Skin of body (tissue), 1 donor: ENCODE measurements at regions not wholly inside any gene's neighbourhood (a gene's known extent, or its start where the extent isn't known, plus 50 kb on each side); places are given as distances from the start of the nearest gene placed in this dataset.

Experiments used
- DNase-seq: peaks from one replicate; lab custom pipeline; 2025; lab: John Stamatoyannopoulos, UW

DNA sequence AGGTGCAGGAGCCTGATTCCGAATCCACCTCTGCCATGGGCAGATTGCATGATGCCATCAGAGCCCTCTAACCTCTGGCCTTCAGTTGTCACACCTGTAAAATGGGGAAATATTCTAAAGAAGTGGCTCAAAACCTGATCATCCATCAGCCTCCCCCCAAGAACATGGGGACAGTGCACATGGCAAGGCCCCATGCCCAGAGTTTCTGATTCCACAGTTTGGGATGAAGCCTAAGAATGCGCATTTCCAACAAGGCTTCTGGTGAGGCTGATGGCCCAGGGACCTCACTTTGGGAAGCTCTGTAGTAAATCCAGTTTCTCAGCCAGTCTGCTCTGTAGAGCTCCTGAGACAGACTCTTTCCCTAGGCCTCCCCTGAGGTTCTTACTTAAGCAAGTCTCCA lies 119.9 kb upstream of the CD93 start:
- no peak for DNase-seq

DNA sequence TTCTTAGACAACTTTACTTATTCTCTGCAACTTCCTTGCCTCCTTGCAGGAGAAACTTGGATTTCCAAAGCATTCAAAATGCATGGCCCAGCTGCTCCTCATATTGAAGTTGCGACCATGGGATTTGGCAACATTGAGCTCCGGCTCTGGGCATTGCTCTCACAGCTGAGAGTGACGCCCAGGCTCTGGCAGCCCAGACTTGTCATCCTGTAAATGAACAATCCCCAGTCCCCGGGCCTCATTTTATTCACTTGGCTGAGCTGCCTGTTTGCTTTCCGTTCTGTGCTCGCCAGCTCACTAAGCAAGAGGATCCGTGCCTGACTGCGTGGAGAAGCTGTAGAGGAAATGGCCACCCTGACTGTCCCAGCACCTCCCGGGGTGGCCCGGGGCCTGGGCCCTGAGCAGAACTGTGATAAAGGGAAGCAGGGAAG lies 119.5 kb upstream of the CD93 start:
- DNase-seq, result peak; percentile 68

DNA sequence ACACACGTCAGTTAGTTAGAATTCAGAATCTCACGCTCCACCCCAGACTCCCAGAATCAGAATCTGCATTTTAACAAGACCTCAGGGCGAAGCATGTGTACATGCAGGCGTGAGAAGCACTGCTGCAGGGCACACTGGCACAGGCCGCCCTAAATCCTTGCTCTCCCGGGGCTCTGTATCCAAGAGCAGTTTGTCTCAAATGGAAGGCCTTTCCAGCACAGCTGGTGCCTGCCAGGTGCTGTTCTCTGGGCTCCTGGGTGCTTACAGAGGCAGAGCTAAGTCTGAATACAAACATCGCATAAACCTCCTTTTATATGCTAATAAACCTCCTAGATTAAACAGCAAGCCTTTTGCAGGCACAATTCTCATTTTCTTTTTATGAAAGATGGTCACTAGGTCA lies 119.1 kb upstream of the CD93 start:
- DNase-seq, result no peak

DNA sequence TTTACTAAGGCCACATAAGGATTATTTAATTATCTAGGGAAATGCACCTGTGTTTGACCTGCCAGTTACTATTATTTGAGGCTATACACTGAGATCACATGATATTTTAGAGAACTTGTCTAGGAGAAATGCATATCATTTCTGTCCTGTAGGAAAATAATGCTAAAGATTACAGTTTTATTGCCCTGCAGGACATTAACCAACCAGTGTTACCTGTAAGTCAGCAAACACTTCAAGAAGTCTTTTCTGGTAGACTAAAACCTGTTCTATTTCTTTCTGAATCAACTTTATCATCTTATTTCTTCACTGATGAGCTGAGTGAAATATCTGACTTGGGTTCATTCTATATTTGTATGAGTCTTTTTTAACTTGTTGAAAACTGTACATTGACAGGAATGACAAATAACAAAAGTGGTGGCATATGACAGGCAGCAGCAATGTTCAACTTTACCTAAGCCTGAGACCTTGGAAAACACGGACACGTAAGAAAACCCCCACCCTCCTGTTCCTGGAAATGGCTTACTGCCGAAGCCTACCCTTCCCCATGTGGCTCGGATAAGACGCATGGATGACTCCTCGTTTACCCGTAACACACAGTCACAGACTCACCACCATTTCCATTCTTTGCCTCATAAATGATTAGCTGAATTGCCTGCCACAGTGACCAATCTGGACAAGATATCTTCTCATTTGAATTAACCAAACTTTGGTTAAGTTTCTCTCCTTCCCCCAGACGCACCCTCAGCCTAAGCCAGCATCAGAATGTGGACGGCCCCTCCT lies 118.0 kb upstream of the CD93 start:
- no peak for DNase-seq

DNA sequence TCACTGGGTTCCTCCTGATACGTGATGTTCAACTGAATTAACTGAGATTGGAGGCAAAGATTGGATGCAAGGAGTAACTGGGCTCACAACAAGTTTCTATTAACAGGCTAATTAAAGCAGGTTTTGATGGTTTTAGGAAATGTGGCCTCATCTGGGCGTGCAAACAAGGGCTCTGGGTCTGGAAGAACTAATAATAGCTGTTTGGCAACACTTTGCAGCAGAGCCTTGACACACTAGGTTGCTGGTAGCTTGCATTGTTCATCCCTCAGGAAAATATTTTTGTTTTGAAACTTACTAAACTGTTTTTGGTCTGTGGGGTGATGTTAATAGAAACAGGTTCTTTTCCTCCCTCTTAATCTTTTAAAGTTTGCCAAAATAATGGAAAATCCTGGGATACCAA lies 117.2 kb upstream of the CD93 start:
- DNase-seq, result no peak

DNA sequence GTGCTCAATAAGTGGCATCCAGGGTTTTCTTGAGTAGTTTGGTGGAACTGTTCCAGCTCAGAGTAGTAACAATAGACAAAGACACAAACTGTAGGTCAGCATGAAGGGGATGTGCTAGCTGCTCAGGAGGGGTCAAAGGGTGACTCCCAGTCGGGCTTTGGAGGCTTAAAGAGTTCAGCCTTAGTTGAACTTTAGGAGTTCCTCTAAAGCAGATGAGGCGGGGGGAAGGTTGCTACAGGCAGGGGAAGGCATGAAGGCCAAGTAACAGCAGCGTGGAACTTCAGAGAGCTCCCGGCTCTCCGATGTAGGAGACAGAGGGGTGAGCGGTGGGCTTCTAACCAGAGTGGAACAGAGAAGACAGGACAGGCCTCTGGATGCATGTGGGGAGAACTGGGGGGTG lies 115.5 kb upstream of the CD93 start:
- no peak for DNase-seq

DNA sequence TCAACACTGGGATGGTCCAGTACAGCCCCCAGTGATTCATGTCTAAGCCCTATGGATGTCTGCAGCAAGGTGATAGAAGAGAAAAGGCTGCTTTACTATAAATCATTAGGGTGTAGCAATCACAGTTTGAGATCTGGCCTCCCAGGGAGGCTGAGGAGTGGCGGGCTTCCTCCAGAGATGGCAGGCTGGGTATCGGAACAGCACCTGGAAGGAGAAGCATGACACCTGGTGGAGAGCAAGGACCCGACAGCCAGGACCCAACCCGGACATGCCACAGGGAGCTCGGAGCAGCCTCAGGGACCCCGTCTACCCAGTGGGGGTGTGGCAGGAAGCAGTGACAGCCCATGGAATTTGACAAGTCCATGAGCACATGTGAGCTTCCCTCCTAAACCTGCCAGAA lies 114.8 kb upstream of the CD93 start:
- peak; percentile 23 for DNase-seq

DNA sequence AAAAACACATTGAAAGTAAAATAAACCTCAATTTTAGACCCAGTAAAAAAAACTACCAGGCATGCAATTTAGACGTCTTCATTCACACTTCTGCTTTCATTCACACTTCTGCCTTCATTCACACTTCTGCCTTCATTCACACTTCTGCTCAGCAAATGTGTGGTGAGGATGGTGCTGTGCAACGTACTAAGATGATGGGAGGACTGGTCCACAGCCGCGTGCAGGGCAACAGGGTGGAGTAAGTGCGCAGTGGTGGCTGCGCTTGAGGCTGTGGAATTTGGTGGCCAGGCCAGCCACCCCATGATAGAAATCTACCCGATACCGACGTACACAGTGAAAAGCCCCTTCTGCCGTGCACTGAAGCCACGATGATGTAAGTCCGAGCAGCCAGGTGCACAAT lies 114.3 kb upstream of the CD93 start:
- no peak for DNase-seq

DNA sequence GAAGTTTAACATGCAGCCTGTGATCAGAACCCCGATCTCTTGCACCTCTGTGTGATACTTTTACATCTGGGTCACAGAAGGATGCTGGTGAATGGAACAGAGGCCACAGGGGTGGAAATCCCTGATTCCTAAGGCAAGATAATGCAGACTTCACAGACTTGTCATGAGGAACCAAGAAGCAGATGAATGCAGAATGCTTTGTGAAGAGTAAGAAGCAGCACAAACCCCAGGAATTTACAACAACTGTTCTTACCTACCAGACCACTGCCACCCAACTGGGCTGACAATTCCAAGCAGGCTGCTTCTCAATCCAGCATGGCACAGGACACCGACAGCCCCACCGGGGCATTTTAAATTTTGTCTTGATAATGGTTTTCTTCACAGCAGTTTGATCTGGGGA lies 113.2 kb upstream of the CD93 start:
- no peak for DNase-seq

DNA sequence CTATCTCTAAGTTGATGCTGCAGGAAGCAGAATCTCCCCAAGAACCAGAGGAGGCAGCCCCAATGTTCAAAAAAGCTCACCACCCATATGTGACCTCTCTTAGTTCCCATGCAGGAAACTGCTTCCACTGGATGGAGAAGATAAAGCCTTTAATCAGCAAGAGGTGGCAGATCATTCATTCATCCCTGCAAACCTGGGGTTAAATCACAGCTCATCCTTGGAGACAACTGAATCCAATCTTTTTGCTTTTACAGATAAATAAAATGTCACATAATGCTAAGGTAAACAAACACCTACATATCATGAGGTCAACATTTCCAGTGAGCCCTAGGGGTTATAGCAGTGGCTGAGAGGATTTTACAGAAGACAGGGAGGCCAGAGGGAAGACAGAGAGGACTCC lies 112.7 kb upstream of the CD93 start:
- DNase-seq, result no peak

DNA sequence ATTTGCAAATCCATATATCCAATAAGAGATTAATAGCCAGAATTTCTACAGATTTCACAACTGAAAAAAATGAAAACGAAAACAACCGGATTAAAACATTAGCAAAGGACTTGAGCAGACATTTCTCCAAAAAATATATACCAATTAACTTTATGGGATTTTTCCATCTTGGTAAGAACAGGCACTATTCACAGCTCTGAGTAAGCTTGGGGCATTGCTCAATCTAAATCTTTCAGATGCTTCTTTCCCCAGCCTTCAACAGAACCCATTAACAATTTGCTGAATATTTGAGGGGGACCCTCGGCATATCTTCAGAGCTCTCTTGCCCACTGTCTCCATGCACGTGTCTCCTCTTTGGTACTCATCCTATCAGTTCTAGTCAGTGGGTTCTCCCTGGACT lies 111.7 kb upstream of the CD93 start:
- no peak for DNase-seq

DNA sequence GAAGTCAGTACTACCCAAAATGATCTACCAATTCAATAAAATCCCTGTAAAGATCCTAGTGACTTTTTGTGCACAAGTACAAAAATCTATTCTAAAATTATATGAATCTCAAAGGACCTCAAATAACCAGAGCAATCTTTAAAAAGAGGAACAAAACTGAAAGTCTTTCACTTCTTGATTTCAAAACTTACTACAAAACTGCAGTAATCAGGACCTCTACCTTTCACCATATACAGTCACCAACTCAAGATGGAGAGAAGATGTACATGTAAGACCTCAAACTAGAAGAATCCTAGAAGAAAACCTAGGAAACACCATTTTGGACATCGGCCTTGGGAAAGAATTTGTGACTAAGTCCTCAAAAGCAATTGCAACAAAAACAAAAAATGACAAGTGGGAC lies 109.5 kb upstream of the CD93 start:
- DNase-seq, result no peak

DNA sequence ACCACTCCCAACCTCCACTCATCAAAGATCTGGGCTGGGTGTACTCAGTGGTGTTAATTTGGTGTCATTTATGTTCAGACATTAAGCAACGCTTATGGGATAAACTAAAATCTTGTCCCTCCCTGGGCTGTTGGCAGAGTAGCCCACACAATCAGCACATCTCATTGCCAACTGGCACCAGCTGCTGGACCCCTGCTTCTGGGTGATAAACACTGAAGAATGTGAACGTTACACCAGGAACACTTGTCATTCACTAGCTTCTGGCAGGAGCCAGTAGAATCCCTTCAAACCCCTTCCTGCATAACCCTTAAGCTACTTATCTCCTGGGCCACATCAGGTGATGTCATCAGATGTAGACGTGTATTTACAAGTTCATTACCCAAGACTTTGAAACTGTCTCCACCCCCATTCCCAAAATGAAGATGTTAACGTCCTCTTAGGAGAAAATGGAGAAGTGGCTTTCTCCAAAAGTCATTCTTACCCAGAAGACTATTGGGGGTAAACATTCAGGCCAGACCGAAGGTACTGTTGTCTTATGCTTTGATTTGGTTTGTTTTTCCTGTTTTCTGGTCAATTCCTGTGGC lies 107.8 kb upstream of the CD93 start:
- DNase-seq, result no peak

DNA sequence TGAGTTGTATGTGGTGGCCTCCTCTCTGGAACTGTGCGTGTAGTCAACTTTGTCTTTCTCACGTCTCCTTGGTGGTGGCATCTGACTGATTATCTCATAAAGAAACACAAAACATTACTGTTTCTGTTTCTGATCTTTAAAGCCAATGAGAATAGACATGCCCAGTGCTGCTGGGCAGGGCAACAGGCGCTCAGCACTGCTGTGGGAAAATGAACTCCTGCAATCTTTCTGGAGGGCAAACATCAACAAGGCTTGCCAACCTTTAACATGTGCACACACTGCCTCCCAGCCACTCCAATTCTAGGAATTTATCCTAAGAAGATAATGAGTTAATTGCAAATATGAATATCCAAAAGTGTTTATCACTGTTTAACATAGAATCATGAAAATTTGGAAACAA lies 106.3 kb upstream of the CD93 start:
- DNase-seq, result no peak

DNA sequence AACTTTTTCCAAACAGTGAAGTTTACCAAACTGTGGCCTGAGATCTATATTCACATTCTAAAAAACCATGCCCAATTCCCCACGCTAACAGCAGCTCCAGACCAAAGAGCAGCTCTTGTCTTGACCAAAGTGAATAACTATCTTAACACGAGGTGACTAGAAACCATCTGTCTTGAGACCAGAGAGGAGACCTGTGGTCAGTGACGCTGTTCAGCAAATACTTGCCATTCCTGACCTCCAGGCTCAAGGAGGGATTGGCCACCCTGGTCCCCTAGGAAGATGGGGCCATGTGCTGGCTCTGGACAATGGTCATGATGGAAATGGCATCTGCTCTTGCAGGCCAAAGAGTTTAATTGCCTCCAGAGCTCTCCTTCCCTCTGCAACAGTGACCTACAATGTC lies 104.4 kb upstream of the CD93 start:
- no peak for DNase-seq

DNA sequence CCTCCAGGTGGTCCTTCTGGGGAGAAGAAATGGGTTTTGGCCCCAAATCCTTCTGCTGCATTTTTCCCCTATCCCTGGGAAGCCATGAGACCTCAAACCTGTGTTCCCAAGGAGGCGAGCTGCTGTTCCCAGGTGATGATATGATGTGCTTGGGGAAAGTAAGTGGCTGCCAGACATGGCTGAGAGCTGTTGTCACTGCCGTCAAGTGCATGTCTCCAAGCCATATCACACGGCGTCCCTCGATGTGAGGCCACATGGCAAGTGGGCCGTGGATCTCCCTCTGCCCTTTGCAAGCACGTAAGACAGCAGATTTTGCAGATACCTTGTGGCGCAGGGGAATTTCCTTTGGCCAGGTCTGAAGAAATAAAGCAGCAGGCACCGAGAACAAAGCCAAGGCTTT lies 103.7 kb upstream of the CD93 start:
- no peak for DNase-seq

DNA sequence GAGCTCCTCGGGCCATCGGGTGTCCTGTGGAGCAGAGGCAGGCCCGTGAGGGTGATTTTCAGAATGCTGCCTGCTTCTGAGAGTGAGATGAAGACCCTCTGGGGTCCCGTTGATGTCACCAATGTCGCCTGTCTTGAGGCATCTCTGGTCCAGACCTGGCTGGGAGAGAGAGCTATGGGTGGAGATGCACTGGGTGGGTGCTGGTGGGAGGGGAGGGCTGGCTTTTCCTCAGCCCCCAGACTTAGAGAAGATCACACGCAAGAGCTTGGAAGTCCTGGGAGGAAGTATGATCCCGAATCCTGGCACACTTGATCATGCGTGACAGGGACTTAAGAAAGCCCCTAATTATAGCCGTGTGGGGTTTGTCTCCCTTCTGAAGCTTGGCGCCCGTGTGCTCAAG lies 103.2 kb upstream of the CD93 start:
- no peak for DNase-seq

DNA sequence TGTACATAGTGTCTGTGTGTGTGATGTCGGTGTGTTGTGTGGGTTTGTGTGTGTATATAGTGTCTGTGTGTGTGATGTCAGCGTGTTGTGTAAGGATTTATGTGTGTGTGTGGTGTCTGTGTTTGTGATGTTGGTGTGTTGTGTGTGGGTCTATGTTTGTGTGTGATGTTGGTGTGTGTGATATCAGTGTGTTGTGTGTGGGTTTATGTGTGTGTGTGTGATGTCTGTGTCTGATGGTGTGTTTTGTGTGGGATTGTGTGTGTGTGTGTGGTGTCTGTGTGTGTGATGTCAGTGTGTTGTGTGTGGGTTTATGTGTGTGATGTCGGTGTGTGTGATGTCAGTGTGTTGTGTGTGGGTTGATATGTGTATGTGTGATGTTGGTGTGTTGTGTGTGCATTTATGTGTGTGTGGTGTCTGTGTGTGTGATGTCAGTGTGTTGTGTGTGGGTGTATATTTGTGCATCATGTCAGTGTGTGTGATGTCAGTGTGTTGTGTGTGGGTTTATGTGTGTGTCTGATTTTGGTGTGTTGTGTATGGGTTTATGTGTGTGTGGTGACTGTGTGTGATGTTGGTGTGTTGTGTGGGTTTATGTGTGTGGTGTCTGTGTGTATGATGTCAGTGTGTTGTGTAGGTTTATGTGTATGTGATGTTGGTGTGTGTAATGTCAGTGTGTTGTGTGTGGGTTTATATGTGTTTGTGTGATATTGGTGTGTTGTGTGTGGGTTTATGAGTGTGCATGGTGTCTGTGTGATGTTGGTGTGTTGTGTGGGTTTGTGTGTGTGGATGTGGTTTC lies 102.4 kb upstream of the CD93 start:
- no peak for DNase-seq

DNA sequence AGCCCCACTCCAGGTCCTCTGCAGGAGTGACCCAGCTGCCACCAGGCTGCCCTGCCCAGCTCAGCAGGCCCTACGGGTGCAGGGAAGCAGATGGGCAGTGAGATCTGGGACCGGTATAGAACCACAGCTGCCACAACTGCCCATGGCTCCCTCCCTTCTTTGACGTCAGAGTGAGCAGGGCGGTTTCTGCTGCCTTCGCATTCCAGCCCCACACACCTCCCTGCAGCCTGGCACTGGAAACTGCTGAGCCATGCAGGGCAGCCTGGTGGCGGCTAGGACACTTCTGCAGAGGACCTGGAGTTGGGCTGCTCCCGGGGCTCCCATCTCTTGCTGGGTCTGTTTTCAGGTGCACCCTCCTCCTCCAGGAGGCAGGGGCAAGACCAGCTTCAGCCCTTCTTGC lies 101.6 kb upstream of the CD93 start:
- no peak for DNase-seq

DNA sequence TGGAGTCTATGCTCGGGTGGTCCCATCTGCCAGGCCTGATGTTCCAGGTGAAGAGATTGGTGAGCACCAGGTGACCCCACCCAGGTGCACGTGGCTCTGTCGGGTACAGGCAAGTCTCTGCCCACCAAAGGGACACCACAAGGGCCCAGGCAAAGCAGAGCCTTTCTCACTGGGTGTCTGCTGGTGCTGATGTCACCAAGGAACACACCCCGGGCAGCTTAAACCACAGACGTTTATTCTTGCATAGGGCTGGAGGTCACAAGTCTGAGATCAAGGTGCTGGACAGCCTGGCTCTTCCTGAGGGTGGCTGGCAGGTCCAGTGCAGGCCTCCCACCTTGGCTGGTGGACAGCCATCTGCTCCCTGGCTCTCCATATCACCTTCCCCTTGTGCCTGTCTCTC lies 100.7 kb upstream of the CD93 start:
- no peak for DNase-seq

DNA sequence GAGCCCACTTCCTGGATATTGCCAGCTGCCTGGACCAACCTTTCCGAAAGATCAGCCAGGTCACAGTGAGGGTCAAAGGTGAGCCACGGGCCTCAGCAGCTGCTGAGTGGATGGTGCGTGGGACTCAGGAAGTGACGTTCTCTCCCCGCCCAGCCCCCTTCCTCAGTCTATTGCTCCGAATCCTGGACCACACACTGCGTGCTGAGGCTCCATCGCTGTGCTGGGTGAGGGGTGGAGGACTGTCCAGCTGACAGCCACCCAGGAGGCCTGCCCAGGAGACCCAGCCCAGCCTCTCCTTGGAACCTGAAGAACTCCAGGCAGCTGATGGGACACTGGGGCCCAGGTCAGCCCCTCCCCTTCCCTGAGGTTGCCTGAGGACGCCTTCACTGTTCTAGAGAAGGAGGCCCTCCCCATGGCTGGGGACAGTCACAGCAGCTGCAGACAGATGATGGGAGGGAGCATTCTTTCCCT lies 94.4 kb upstream of the CD93 start:
- DNase-seq, result no peak

DNA sequence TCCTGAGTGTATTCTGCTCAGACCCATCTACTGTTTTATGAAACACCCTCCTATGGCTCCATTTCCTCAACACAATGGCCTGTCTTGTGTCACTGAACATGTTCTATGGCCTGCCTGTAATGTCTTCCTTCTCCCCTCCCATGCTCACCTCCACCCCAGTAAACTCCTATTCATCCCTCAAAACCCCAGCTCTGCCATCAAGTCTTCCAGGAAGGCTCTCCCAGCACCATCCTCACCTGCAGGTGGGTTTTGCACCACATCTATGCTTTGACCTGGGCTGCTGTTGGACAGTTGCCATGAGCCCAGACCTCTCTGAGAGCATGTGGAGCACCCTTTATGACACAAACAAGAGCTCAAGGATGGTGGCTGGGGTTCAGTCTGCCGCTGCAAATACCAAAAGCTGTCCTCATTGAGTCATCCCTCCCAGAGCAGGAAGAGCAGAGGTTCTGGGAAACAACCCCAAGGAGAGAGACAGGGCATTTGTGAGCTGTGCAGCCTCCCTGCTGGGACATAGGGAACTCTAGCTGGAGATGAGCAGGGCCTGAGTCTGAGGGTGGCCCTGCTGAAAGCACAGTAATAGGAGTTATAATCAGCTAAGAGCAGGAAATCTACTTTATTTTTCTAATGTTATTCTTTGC lies 93.8 kb upstream of the CD93 start:
- DNase-seq, result no peak
